DMS53 (cell line): ENCODE measurements at regions not wholly inside any gene's neighbourhood (a gene's known extent, or its start where the extent isn't known, plus 50 kb on each side); places are given as distances from the start of the nearest gene placed in this dataset.

Source experiments
- DNase-seq: peaks from one replicate; lab custom pipeline; 2025; lab: John Stamatoyannopoulos, UW

GRCh38 chr15:97892167-97892938, 68.2 kb upstream of the ARRDC4 start:
- no peak for DNase-seq

GRCh38 chr15:97893967-97894366, 66.5 kb upstream of the ARRDC4 start:
- DNase-seq = no peak

DNA sequence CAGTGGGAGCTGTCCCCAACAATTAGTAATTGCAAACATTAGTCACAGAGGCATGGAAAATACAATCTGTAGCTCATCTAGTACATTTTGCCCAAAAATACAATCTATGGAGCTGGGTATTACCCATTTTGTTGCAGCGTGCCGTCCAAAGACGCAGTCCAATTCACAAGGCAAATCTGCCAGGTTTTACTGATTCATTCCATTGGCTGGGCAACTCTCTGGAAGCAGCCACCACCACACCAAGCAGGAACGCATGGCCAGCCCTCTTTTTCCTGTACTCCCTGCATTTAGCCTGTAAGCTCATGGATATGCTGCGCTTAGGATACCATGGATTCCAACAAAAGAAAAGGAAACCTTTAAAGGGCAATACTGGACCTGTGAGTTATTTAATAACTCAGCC, 60.5 kb upstream of the ARRDC4 start:
- no peak for DNase-seq

DNA sequence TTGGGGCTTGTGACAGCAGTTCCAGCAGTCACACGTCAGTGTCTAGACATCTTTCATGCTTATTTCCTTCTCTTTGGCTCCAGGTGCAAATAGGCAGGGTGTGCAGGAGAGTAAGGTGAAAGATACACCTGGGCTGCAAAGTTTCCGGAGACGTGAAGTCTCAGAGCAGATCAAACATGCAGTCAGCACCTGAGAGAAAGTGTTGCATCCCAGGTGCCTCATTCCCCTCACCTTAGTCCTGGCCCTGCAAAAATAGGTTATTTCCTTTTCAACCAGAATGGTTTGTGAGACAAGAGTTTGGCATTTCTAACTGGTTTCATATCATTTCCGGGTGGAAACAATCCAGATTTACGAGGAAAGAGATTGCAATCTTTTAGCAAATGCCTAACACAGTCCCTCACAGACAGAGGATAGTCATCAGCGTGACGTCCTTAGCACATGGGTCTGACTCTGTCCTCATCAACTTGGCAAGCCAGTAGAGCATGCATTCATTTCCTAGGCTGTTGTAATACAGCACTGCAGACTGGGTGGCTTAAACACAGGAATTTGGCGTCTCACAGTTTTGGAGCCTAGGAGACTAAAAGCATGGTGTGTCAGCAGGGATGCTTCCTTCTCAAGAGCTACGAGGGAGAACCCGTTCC, 58.2 kb upstream of the ARRDC4 start:
- no peak for DNase-seq

DNA sequence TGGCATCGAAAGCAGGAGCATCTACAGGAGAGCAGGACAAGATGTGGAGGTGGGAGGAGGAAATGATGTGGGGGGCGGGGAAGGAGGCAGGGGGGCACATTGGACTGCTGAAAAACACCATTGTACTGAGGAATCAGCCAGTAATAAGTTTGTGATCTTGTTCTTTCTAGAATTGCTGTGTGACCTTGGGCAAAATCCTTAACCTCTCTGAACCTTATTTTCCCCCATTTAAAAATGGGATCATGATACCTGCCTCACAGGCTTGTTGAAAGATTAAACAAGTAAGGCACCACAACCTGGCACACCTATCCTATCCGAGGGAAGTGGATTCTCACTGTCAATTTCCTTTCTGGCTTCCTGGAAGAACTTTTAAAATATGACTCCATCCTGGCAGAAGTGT, 56.9 kb upstream of the ARRDC4 start:
- DNase-seq = no peak

DNA sequence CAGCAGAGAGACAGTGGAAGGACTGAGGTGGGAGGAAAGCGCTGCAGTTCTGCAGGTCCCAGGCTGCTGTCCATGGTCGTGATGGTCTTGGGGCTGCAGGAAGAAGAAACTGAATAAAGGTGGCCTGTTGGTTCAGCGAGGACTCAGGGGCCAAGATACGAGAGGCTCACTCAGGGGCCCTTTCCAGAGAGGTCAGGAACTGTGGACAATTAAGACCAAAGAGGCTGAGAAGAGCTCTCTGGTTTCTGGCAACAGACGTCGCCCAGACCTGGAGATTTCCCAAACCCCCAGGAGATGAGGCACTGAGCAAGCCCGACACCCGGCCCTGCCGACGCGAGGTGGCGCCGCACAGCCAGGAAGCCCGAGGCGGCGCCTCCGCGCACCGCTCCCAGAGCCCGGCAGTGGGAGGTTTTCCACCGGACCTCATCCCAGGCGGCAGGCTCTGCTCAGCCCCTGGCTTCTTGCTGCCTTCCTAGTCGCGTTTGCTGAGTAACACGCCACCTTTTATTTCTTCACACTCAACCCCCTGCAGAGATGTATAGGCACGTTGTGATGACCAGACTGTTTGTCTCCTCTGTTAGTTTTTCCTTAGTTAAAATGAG, 56.4 kb upstream of the ARRDC4 start:
- DNase-seq = peak; percentile 53

GRCh38 chr15:97909291-97909891, 51.1 kb upstream of the ARRDC4 start:
- peak; percentile 64 for DNase-seq
